Esophagus muscularis mucosa (tissue), 4 donors: ENCODE measurements at regions not wholly inside any gene's neighbourhood (a gene's known extent, or its start where the extent isn't known, plus 50 kb on each side); places are given as distances from the start of the nearest gene placed in this dataset.
A peak's percentile ranks its signal among the peaks of the same experiment; 100 is the strongest.

Experiments
- DNase-seq: peaks from one replicate; pipeline ENCODE4 v3.0.0-alpha.2; 2017; ENCODE audit errors: extremely low spot score
- H3K27ac ChIP-seq, 4 donors: fragments of 200-600 bp; sonication (generic); replicated peaks in 1 of 4; 1 replicate in 3 of 4; 2 replicates in 1 of 4; pipeline ENCODE4 v1.5.1; 2016 to 2019; ENCODE audit warnings: mild to moderate bottlenecking in 1 of 4
- H3K27me3 ChIP-seq, 4 donors: fragments of 200-600 bp; sonication (generic); one replicate each; pipeline versions ENCODE4 v1.5.1 to v1.6.0; 2016 to 2019
- H3K36me3 ChIP-seq, 4 donors: fragments of 200-600 bp; sonication (generic); one replicate each; pipeline ENCODE4 v1.5.1; 2016 to 2019
- H3K4me1 ChIP-seq, 4 donors: fragments of 200-600 bp; sonication (generic); one replicate each; pipeline ENCODE4 v1.5.1; 2016 to 2019
- H3K4me3 ChIP-seq, 4 donors: fragments of 200-600 bp; sonication (generic); 1 replicate in 2 of 4; 2 replicates in 2 of 4; pipeline ENCODE4 v1.5.1; 2016 to 2019; ENCODE audit warnings: mild to moderate bottlenecking in 4 of 4, moderate library complexity in 1 of 4
- H3K9me3 ChIP-seq, 4 donors: fragments of 200-600 bp; sonication (generic); 1 replicate in 3 of 4; 2 replicates in 1 of 4; pipeline ENCODE4 v1.5.1; 2016 to 2019
- EP300 ChIP-seq: sonication (generic); formaldehyde crosslinking; IDR thresholded peaks from one replicate; pipeline ENCODE4 v1.6.1; 2017; ENCODE audit warnings: antibody characterized with exemption
- POLR2A ChIP-seq: fragments of 450-650 bp; IDR thresholded peaks from one replicate; pipeline ENCODE4 v1.6.1; 2017; ENCODE audit warnings: antibody characterized with exemption, moderate library complexity, mild to moderate bottlenecking, low read depth
- POLR2AphosphoS5 ChIP-seq, 2 donors: sonication (generic); formaldehyde crosslinking; IDR thresholded peaks; one replicate each; pipeline ENCODE4 v1.6.1; 2017; ENCODE audit warnings: antibody characterized with exemption in 2 of 2
- WGBS: methylation state at CpG from one replicate; pipeline ENCODE4 v1.1.5; 2018; 5-methylcytosine and 5-hydroxymethylcytosine counted together
- intact Hi-C: fragments of 100-400 bp; cut with DNase I; formaldehyde crosslinking; loops from one replicate; pipeline ENCODE4 v1.15.1; 2023
- TF ChIP-seq, protein P1 (sequence below), 3 experiments: fragments of 200-600 bp in 2 of 3; fragments of 450-650 bp in 1 of 3; sonication (generic) in 2 of 3; IDR thresholded peaks; one replicate each; pipeline ENCODE4 v1.5.1; 2017 to 2019; ENCODE audit warnings: antibody characterized with exemption in 3 of 3, mild to moderate bottlenecking in 2 of 3, moderate library complexity in 1 of 3

DNA sequence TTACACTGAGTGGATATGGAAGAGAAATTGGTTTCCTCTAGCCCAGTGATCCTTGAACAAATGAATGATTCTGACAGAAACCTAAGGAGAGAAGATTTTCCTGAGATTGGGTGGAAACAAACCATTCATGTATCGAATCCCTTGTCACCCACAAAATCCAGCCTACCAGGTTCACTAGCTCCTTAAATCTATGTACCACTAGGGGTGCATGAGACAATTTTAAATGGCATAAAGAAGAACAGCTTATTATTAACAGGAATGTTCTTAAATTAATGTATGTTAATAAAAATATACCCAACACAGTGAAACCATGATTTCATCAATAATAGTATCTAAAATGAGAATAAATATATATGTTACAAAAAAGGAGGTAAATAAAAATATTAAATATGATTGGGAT, 118.4 kb upstream of the LNX1 start:
- H3K36me3 ChIP-seq: no peaks in the 10 kb centered on the region
- TF ChIP-seq, protein P1, sequence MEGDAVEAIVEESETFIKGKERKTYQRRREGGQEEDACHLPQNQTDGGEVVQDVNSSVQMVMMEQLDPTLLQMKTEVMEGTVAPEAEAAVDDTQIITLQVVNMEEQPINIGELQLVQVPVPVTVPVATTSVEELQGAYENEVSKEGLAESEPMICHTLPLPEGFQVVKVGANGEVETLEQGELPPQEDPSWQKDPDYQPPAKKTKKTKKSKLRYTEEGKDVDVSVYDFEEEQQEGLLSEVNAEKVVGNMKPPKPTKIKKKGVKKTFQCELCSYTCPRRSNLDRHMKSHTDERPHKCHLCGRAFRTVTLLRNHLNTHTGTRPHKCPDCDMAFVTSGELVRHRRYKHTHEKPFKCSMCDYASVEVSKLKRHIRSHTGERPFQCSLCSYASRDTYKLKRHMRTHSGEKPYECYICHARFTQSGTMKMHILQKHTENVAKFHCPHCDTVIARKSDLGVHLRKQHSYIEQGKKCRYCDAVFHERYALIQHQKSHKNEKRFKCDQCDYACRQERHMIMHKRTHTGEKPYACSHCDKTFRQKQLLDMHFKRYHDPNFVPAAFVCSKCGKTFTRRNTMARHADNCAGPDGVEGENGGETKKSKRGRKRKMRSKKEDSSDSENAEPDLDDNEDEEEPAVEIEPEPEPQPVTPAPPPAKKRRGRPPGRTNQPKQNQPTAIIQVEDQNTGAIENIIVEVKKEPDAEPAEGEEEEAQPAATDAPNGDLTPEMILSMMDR (IDR thresholded peaks at IDR 0.05): no peak
- TF ChIP-seq POLR2AphosphoS5 (IDR thresholded peaks at IDR 0.05) (no peak), POLR2A (no peak), EP300 (no peak)
- no peaks in the 10 kb centered on the region for H3K27me3 ChIP-seq
- no peak for DNase-seq
- no peak overlapping the region for H3K27ac ChIP-seq
- H3K4me3 ChIP-seq: no peak overlapping the region
- intact Hi-C loops: loop anchor here (10.0 kb wide), 1 partner anchor 515 kb away; the partner anchor contains the start of gene PDGFRA
- WGBS: 88% methylated on average over 1 of the region's 1 CpG
- no peaks in the 10 kb centered on the region for H3K9me3 ChIP-seq
- H3K4me1 ChIP-seq: no peaks in the 10 kb centered on the region

DNA sequence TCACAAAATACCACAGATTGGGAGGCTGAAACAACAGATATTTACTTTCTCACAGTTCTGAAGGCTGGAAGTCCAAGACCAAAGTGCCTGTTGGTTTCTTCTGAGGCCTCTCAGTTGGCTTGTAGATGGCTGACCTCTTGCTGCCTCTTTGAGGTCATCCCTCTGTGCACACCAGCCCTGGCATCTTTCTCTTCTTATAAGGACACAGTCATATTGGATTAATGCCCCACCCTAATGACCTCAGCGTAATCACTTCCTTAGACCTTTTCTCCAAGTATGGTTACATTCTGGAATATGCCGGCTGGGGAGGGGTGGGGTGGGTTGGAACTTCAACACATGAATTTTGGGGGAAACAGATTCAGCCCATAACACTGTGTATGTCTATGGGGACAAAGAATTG, 116.2 kb upstream of the LNX1 start:
- H3K9me3 ChIP-seq: no peaks in the 10 kb centered on the region
- no peaks in the 10 kb centered on the region for H3K27me3 ChIP-seq
- intact Hi-C loops: loop anchor here (10.0 kb wide), 1 partner anchor 517 kb away; the partner anchor contains the start of gene PDGFRA
- no peak for DNase-seq
- TF ChIP-seq EP300 (no peak), POLR2A (no peak), POLR2AphosphoS5 (IDR thresholded peaks at IDR 0.05) (no peak)
- TF ChIP-seq, protein P1 (IDR thresholded peaks at IDR 0.05): no peak
- H3K27ac ChIP-seq: no peak overlapping the region
- H3K36me3 ChIP-seq: no peaks in the 10 kb centered on the region
- no peak overlapping the region for H3K4me3 ChIP-seq
- H3K4me1 ChIP-seq: peaks cover 9 to 16% (median 13%) of the 10 kb centered on the region in 4 donors
- 93% methylated on average over 2 of the region's 2 CpGs for WGBS

DNA sequence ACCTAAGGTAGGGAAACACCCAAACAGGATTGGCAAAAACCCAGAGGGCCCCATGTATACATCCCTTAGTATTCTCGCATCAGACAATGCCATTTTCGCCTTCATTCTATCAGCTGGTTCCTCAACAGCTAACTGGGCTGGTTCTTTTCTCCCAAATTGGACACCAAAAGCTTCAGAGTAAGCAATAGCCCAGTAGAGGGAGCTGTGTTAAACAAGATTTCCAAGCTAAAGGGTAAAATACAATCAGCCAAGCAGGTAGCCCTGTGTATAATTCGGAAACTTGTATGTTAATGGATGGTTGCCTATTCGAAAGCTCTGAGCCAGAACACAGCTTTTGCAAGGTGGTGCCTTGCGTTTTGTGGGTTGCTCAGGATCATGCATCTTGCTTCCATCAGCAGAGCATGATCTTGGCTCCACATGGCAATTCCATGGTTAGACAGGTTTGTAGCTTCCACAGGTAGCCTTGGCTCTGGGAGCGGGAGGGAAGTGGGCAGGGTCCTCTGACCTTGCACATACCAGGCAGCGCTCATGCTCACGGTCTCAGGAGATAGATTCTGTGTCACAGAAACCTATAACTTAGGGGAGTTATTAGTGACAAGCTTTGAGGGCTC, 115.2 kb upstream of the LNX1 start:
- Histone ChIP-seq H3K36me3 (no peaks in the 10 kb centered on the region), H3K9me3 (no peaks in the 10 kb centered on the region), H3K27me3 (no peaks in the 10 kb centered on the region), H3K27ac (no peak overlapping the region), H3K4me1 (peaks cover 14 to 21% (median 16%) of the 10 kb centered on the region in 4 donors), H3K4me3 (no peak overlapping the region)
- TF ChIP-seq, protein P1 (IDR thresholded peaks at IDR 0.05): peak in 2 of 3 experiments; percentile 23 to 51
- no peak for TF ChIP-seq EP300
- 72% methylated on average over 3 of the region's 8 CpGs for WGBS
- intact Hi-C loops: loop anchor here (10.0 kb wide), 1 partner anchor 518 kb away; the partner anchor contains the start of gene PDGFRA
- no peak for DNase-seq

DNA sequence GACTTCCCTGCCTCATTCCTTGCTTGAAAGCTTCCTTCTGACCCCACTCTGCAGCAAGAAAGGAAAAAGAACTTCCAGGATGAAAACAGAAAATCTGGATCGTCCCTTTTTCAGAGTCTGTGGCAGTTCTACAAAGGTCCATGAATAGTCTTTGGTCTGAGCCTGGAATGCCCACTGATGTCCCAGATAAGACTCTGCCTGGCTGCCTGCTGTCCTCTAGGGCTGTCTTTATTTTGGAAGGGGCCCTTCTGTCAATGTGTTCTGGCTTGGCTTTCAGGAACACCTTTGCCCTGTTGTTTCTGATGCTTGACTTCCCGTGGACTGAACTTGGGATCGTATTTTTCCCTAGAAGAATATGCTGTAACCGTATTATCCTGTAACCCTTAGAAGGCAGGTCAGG, 114.7 kb upstream of the LNX1 start:
- no peak overlapping the region for H3K4me3 ChIP-seq
- 57% methylated on average over 4 of the region's 4 CpGs for WGBS
- no peak overlapping the region for H3K27ac ChIP-seq
- H3K9me3 ChIP-seq: no peaks in the 10 kb centered on the region
- peaks cover 14 to 21% (median 16%) of the 10 kb centered on the region in 4 donors for H3K4me1 ChIP-seq
- intact Hi-C loops: loop anchor here (10.0 kb wide), 1 partner anchor 519 kb away; the partner anchor contains the start of gene PDGFRA
- H3K36me3 ChIP-seq: no peaks in the 10 kb centered on the region
- no peaks in the 10 kb centered on the region for H3K27me3 ChIP-seq
- TF ChIP-seq, protein P1 (IDR thresholded peaks at IDR 0.05): no peak
- TF ChIP-seq POLR2AphosphoS5 (IDR thresholded peaks at IDR 0.05) (no peak), POLR2A (no peak), EP300 (no peak)
- no peak for DNase-seq
